Kidney epithelial cell (primary cell): ENCODE measurements at regions not wholly inside any gene's neighbourhood (a gene's known extent, or its start where the extent isn't known, plus 50 kb on each side); places are given as distances from the start of the nearest gene placed in this dataset.

Source experiments
- DNase-seq: peaks from one replicate; pipeline ENCODE4 v3.0.0-alpha.2; 2010; ENCODE audit warnings: low read depth
- H3K27me3 ChIP-seq: 2 replicates; pipeline ENCODE4 v1.6.0; 2011; ENCODE audit warnings: low read length; ENCODE audit not compliant: control insufficient read depth, insufficient read depth
- H3K36me3 ChIP-seq: 2 replicates; pipeline ENCODE4 v1.5.1; 2011; ENCODE audit warnings: low read length; ENCODE audit not compliant: control insufficient read depth, insufficient read depth
- H3K4me3 ChIP-seq: 2 replicates; pipeline ENCODE4 v1.5.1; 2011; ENCODE audit warnings: low read depth, mild to moderate bottlenecking, control low read depth, low read length
- CTCF ChIP-seq: IDR thresholded peaks from 2 replicates; pipeline ENCODE4 v1.5.1; 2011; ENCODE audit warnings: mild to moderate bottlenecking, moderate library complexity, low read length, control low read depth, inconsistent platforms; ENCODE audit not compliant: insufficient read depth, poor library complexity, severe bottlenecking

GRCh38 chr1:22292011-22292788 is 149.3 kb upstream of the WNT4 start:
- no peak for DNase-seq
- no peak for TF ChIP-seq CTCF
- no peaks in the 10 kb centered on the region for H3K36me3 ChIP-seq
- no peaks in the 10 kb centered on the region for H3K27me3 ChIP-seq
- no peak overlapping the region for H3K4me3 ChIP-seq

- TF ChIP-seq CTCF, result no peak
- no peaks in the 10 kb centered on the region for H3K36me3 ChIP-seq
- no peaks in the 10 kb centered on the region for H3K27me3 ChIP-seq
- H3K4me3 ChIP-seq, result no peak overlapping the region
- DNase-seq, result no peak
Measured at GRCh38 chr1:22295396-22295795, 152.5 kb upstream of the WNT4 start.

GRCh38 chr1:22295856-22296255 is 153.0 kb upstream of the WNT4 start:
- DNase-seq, result no peak
- no peak for TF ChIP-seq CTCF
- no peaks in the 10 kb centered on the region for H3K36me3 ChIP-seq
- no peak overlapping the region for H3K4me3 ChIP-seq
- no peaks in the 10 kb centered on the region for H3K27me3 ChIP-seq

GRCh38 chr1:22296701-22297591 is 154.0 kb upstream of the WNT4 start:
- no peak for DNase-seq
- no peak for TF ChIP-seq CTCF
- Histone ChIP-seq H3K4me3 (no peak overlapping the region), H3K27me3 (no peaks in the 10 kb centered on the region), H3K36me3 (no peaks in the 10 kb centered on the region)

GRCh38 chr1:22297999-22298398 is 153.7 kb upstream of the ZBTB40 start:
- H3K4me3 ChIP-seq, result no peak overlapping the region
- H3K27me3 ChIP-seq, result peaks cover 2% of the 10 kb centered on the region
- no peaks in the 10 kb centered on the region for H3K36me3 ChIP-seq
- TF ChIP-seq CTCF, result no peak
- DNase-seq, result no peak
